H1 (cell line): ENCODE measurements at regions not wholly inside any gene's neighbourhood (a gene's known extent, or its start where the extent isn't known, plus 50 kb on each side); places are given as distances from the start of the nearest gene placed in this dataset.

Experiments used
- TF ChIP-seq, protein P1 (sequence below), 3 experiments: IDR thresholded peaks; 1 replicate in 2 of 3; 2 replicates in 1 of 3; pipeline versions ENCODE4 v1.5.1 to v1.6.1; 2011; ENCODE audit warnings: low read length in 3 of 3, mild to moderate bottlenecking in 3 of 3, inconsistent platforms in 2 of 3, low read depth in 1 of 3, moderate library complexity in 1 of 3; ENCODE audit not compliant: insufficient read depth in 1 of 3; ENCODE audit errors: control extremely low read depth in 1 of 3

DNA sequence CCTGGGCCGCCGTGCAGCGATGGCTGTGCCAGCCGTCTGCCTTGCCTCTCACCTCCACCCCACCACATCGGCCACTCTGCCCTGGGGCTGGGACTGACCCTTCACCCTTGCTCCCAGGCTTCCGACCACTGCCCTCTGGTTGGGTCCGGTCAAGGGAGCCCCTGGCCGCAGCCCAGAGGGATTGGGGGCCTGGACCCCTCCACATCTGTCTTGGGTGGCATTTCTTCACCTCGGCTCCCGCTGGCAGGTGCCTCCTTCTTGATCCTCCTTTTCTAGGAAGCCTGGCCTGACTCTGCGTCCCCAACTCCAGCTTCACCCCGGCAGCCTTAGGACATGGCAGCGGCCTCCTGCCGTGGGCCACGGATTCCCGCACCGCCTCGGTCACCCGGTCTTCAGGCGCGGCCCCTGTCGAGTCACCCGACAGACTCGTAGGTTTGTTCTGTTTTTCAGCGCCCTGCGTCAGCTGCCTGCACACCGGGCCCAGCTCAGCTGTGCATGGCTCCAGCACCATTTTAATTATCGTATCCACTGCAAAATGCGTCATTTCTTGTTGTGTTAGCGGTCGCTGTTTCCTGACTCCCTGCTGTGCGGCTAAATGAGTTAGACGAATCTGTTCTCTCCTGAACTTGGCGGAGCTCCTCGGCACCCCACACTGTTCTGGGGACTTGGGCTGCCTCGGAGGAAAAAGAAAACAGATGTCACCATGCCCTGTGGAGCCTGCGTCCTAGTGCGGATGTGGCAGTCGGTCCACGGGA is 124.0 kb downstream of the FAM53A start (continued):
- TF ChIP-seq, protein P1, sequence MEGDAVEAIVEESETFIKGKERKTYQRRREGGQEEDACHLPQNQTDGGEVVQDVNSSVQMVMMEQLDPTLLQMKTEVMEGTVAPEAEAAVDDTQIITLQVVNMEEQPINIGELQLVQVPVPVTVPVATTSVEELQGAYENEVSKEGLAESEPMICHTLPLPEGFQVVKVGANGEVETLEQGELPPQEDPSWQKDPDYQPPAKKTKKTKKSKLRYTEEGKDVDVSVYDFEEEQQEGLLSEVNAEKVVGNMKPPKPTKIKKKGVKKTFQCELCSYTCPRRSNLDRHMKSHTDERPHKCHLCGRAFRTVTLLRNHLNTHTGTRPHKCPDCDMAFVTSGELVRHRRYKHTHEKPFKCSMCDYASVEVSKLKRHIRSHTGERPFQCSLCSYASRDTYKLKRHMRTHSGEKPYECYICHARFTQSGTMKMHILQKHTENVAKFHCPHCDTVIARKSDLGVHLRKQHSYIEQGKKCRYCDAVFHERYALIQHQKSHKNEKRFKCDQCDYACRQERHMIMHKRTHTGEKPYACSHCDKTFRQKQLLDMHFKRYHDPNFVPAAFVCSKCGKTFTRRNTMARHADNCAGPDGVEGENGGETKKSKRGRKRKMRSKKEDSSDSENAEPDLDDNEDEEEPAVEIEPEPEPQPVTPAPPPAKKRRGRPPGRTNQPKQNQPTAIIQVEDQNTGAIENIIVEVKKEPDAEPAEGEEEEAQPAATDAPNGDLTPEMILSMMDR (IDR thresholded peaks at IDR 0.05; ENCODE audit: control extremely low read depth in 1 of 3, insufficient read depth in 1 of 3, low read depth in 1 of 3, low read length in 3 of 3) = no peak
- TF ChIP-seq, all 59 proteins: peak for 0
